ENCODE measurements at regions not wholly inside any gene's neighbourhood (a gene's known extent, or its start where the extent isn't known, plus 50 kb on each side); places are given as distances from the start of the nearest gene placed in this dataset.
"Not testable (repeated sequence)": the region's sequence is repeated elsewhere in the genome, so short reads cannot be mapped to it uniquely, and the experiment has no call there.

- DNase-seq (ENCODE audit: low spot score): not testable (repeated sequence)
These were observed 2327.3 kb upstream of the TPTE start for GRCh38 chr21:8194042-8194441.

- not testable (repeated sequence) for DNase-seq (ENCODE audit: low spot score)
These were observed 2323.9 kb upstream of the TPTE start for GRCh38 chr21:8197377-8198027.

- not testable (repeated sequence) for DNase-seq (ENCODE audit: low spot score)
These were observed 2316.1 kb upstream of the TPTE start for GRCh38 chr21:8205094-8205891.

GRCh38 chr21:8205892-8206188 is 2315.5 kb upstream of the TPTE start:
- DNase-seq (ENCODE audit: low spot score): not testable (repeated sequence)

- not testable (repeated sequence) for DNase-seq (ENCODE audit: low spot score)
These were observed 2308.3 kb upstream of the TPTE start for GRCh38 chr21:8212986-8213550.

- DNase-seq (ENCODE audit: low spot score): not testable (repeated sequence)
These were observed 2306.8 kb upstream of the TPTE start for GRCh38 chr21:8214539-8214938.

GRCh38 chr21:8229366-8230150 is 2291.8 kb upstream of the TPTE start:
- not testable (repeated sequence) for DNase-seq (ENCODE audit: low spot score)

- not testable (repeated sequence) for DNase-seq (ENCODE audit: low spot score)
These were observed 2290.1 kb upstream of the TPTE start for GRCh38 chr21:8231252-8231651.

GRCh38 chr21:8233000-8233399 is 2288.4 kb upstream of the TPTE start:
- DNase-seq (ENCODE audit: low spot score): not testable (repeated sequence)

- not testable (repeated sequence) for DNase-seq (ENCODE audit: low spot score)
These were observed 2287.3 kb upstream of the TPTE start for GRCh38 chr21:8234059-8234458.

GRCh38 chr21:8244723-8245641 is 2276.4 kb upstream of the TPTE start:
- DNase-seq (ENCODE audit: low spot score): not testable (repeated sequence)

- not testable (repeated sequence) for DNase-seq (ENCODE audit: low spot score)
These were observed 2275.6 kb upstream of the TPTE start for GRCh38 chr21:8245642-8246402.

- not testable (repeated sequence) for DNase-seq (ENCODE audit: low spot score)
These were observed 2269.7 kb upstream of the TPTE start for GRCh38 chr21:8251701-8252100.

- not testable (repeated sequence) for DNase-seq (ENCODE audit: low spot score)
These were observed 2266.3 kb upstream of the TPTE start for GRCh38 chr21:8255094-8255493.

- DNase-seq (ENCODE audit: low spot score): peak; percentile 0
These were observed 2264.1 kb upstream of the TPTE start for GRCh38 chr21:8257083-8257799.

GRCh38 chr21:8260065-8260627 is 2261.2 kb upstream of the TPTE start:
- not testable (repeated sequence) for DNase-seq (ENCODE audit: low spot score)

Data from umbilical cord (tissue), 1 donor.